H9 (cell line): ENCODE measurements at regions not wholly inside any gene's neighbourhood (a gene's known extent, or its start where the extent isn't known, plus 50 kb on each side); places are given as distances from the start of the nearest gene placed in this dataset.

Source experiments
- DNase-seq: peaks from one replicate; pipeline ENCODE4 v3.0.0-alpha.2; 2017
- H2AFZ ChIP-seq: one replicate; pipeline ENCODE4 v1.6.1; 2013; ENCODE audit warnings: mild to moderate bottlenecking, low read length, control low read depth, moderate library complexity
- H2AK5ac ChIP-seq: 2 replicates; pipeline ENCODE4 v1.6.1; 2013; ENCODE audit warnings: low read length, control low read depth, mixed read lengths; ENCODE audit not compliant: insufficient read length
- H2BK120ac ChIP-seq: one replicate; pipeline ENCODE4 v1.6.1; 2013; ENCODE audit warnings: low read depth, mild to moderate bottlenecking, low read length, control low read depth, inconsistent platforms; ENCODE audit not compliant: poor library complexity, severe bottlenecking
- H2BK12ac ChIP-seq: 2 replicates; pipeline ENCODE4 v1.6.1; 2013; ENCODE audit warnings: low read length, control low read depth, mixed read lengths, low read depth; ENCODE audit not compliant: insufficient read length
- H2BK15ac ChIP-seq: 2 replicates; pipeline ENCODE4 v1.6.1; 2013; ENCODE audit warnings: low read depth, low read length, control low read depth
- H2BK20ac ChIP-seq: one replicate; pipeline ENCODE4 v1.6.1; 2013; ENCODE audit warnings: low read depth, mild to moderate bottlenecking, low read length, control low read depth, inconsistent platforms; ENCODE audit not compliant: poor library complexity, severe bottlenecking
- H2BK5ac ChIP-seq: 2 replicates; pipeline ENCODE4 v1.6.1; 2013; ENCODE audit warnings: low read length, control low read depth, mixed read lengths; ENCODE audit not compliant: insufficient read length
- H3K14ac ChIP-seq: 2 replicates; pipeline ENCODE4 v1.6.1; 2013; ENCODE audit warnings: low read length, control low read depth; ENCODE audit not compliant: insufficient read depth
- H3K18ac ChIP-seq: 2 replicates; pipeline ENCODE4 v1.6.1; 2013; ENCODE audit warnings: low read depth, mild to moderate bottlenecking, mixed read lengths, low read length, control low read depth; ENCODE audit not compliant: insufficient read length
- H3K23ac ChIP-seq: 2 replicates; pipeline ENCODE4 v1.6.1; 2013; ENCODE audit warnings: low read length, control low read depth, mixed read lengths, low read depth; ENCODE audit not compliant: insufficient read length
- H3K23me2 ChIP-seq: 2 replicates; pipeline ENCODE4 v1.6.1; 2013; ENCODE audit warnings: low read depth, mild to moderate bottlenecking, mixed read lengths, low read length, control low read depth; ENCODE audit not compliant: insufficient read length, poor library complexity, severe bottlenecking
- H3K27ac ChIP-seq: 2 replicates; pipeline ENCODE4 v1.5.1; 2013; ENCODE audit warnings: low read length, control low read depth, mixed read lengths, low read depth; ENCODE audit not compliant: insufficient read length
- H3K27me3 ChIP-seq: 2 replicates; pipeline ENCODE4 v1.6.1; 2013; ENCODE audit warnings: low read length, control low read depth, inconsistent platforms; ENCODE audit not compliant: insufficient read depth
- H3K4ac ChIP-seq: 2 replicates; pipeline ENCODE4 v1.6.1; 2013; ENCODE audit warnings: low read depth, mild to moderate bottlenecking, control low read depth, inconsistent platforms, low read length, moderate library complexity
- H3K4me1 ChIP-seq: 2 replicates; pipeline ENCODE4 v1.6.1; 2013; ENCODE audit warnings: low read length, control low read depth, inconsistent platforms; ENCODE audit not compliant: insufficient read depth
- H3K4me2 ChIP-seq: 2 replicates; pipeline ENCODE4 v1.6.1; 2013; ENCODE audit warnings: low read length, control low read depth, mixed read lengths; ENCODE audit not compliant: insufficient read length, insufficient read depth
- H3K56ac ChIP-seq: 2 replicates; pipeline ENCODE4 v1.6.1; 2013; ENCODE audit warnings: low read depth, mild to moderate bottlenecking, mixed read lengths, low read length, control low read depth; ENCODE audit not compliant: insufficient read length
- H3K79me1 ChIP-seq: 2 replicates; pipeline ENCODE4 v1.6.1; 2013; ENCODE audit warnings: low read depth, mild to moderate bottlenecking, moderate library complexity, low read length, control low read depth, inconsistent platforms; ENCODE audit not compliant: insufficient read depth, poor library complexity, severe bottlenecking
- H3K79me2 ChIP-seq: 2 replicates; pipeline ENCODE4 v1.6.1; 2013; ENCODE audit warnings: low read length, control low read depth, inconsistent platforms; ENCODE audit not compliant: insufficient read depth
- H3K9ac ChIP-seq: 2 replicates; pipeline ENCODE4 v1.6.1; 2013; ENCODE audit warnings: low read length, control low read depth, mixed read lengths; ENCODE audit not compliant: insufficient read length; ENCODE audit errors: extremely low read depth
- H3K9me3 ChIP-seq: one replicate; pipeline ENCODE4 v1.6.1; 2013; ENCODE audit warnings: low read depth, low read length, inconsistent platforms; ENCODE audit not compliant: control insufficient read depth
- H3T11ph ChIP-seq: one replicate; pipeline ENCODE4 v1.6.1; 2013; ENCODE audit warnings: mild to moderate bottlenecking, low read length, control low read depth, inconsistent platforms
- H4K20me1 ChIP-seq: one replicate; pipeline ENCODE4 v1.6.1; 2013; ENCODE audit not compliant: control insufficient read depth, insufficient read length, insufficient read depth
- H4K5ac ChIP-seq: 2 replicates; pipeline ENCODE4 v1.6.1; 2013; ENCODE audit warnings: low read depth, mild to moderate bottlenecking, mixed read lengths, low read length, control low read depth; ENCODE audit not compliant: insufficient read length
- H4K8ac ChIP-seq: replicated peaks from 2 replicates; pipeline ENCODE4 v1.6.1; 2013; ENCODE audit warnings: low read length, control low read depth, mixed read lengths, low read depth; ENCODE audit not compliant: insufficient read length
- H4K91ac ChIP-seq: 2 replicates; pipeline ENCODE4 v1.6.1; 2013; ENCODE audit warnings: low read depth, mild to moderate bottlenecking, moderate library complexity, mixed read lengths, low read length, control low read depth; ENCODE audit not compliant: insufficient read length
- H3K27ac Mint-ChIP-seq, 3 experiments: 2 replicates in 2 of 3; 3 replicates in 1 of 3; pipeline ENCODE4 v1.8.0; 2020 to 2021; ENCODE audit warnings: mixed read lengths in 3 of 3, mild to moderate bottlenecking in 1 of 3, moderate library complexity in 1 of 3
- H3K27me3 Mint-ChIP-seq: 2 replicates; pipeline ENCODE4 v1.8.0; 2021; ENCODE audit warnings: low read depth, mild to moderate bottlenecking, moderate library complexity, mixed read lengths
- H3K36me3 Mint-ChIP-seq, 3 experiments: 2 replicates in 2 of 3; 3 replicates in 1 of 3; pipeline ENCODE4 v1.8.0; 2020 to 2021; ENCODE audit warnings: low read depth in 3 of 3, mixed read lengths in 3 of 3; ENCODE audit not compliant: insufficient read depth in 1 of 3
- H3K4me1 Mint-ChIP-seq, 2 experiments: 2 replicates each; pipeline ENCODE4 v1.8.0; 2020; ENCODE audit warnings: mixed read lengths in 2 of 2
- H3K4me3 Mint-ChIP-seq, 2 experiments: 2 replicates in 1 of 2; 3 replicates in 1 of 2; pipeline ENCODE4 v1.8.0; 2020 to 2021; ENCODE audit warnings: mild to moderate bottlenecking in 2 of 2, mixed read lengths in 2 of 2, moderate library complexity in 1 of 2
- H3K9me3 Mint-ChIP-seq, 2 experiments: 2 replicates in 1 of 2; 3 replicates in 1 of 2; pipeline ENCODE4 v1.8.0; 2020; ENCODE audit warnings: mild to moderate bottlenecking in 2 of 2, mixed read lengths in 2 of 2, moderate library complexity in 1 of 2
- CTCF ChIP-seq: fragments of 200-600 bp; sonication (generic); conservative IDR thresholded peaks from 3 replicates; pipeline ENCODE4 v1.8.0; 2021; ENCODE audit warnings: antibody characterized with exemption, mild to moderate bottlenecking
- WGBS: extraction: QIAGEN DNeasy Blood & Tissue Kit; methylation state at CpG from one replicate; pipeline ENCODE4 v1.1.7; 2013; ENCODE audit warnings: missing lambda C conversion rate, low lambda C conversion rate, mixed read lengths; ENCODE audit not compliant: insufficient read length; ENCODE audit errors: extremely low coverage; 5-methylcytosine and 5-hydroxymethylcytosine counted together

GRCh38 chr15:98386561-98386960 lies 261.8 kb upstream of the IGF1R start:
- no CpG with 5 or more reads among the region's 8 CpGs for WGBS
- no peaks in the 10 kb centered on the region for H3K4me1 ChIP-seq
- no peak overlapping the region for H3K18ac ChIP-seq
- H3K23me2 ChIP-seq: no peaks in the 10 kb centered on the region
- no peak overlapping the region for H3K4me3 Mint-ChIP-seq
- no peaks in the 10 kb centered on the region for H3K9me3 Mint-ChIP-seq
- H2BK12ac ChIP-seq: no peak overlapping the region
- no peaks in the 10 kb centered on the region for H3K36me3 Mint-ChIP-seq
- H4K5ac ChIP-seq: no peak overlapping the region
- no peak overlapping the region for H4K8ac ChIP-seq
- no peak overlapping the region for H2BK5ac ChIP-seq
- no peaks in the 10 kb centered on the region for H4K20me1 ChIP-seq
- no peak overlapping the region for H2AFZ ChIP-seq
- H3K4ac ChIP-seq: no peak overlapping the region
- TF ChIP-seq CTCF: no peak
- no peak overlapping the region for H3T11ph ChIP-seq
- no peaks in the 10 kb centered on the region for H3K79me1 ChIP-seq
- H3K79me2 ChIP-seq: no peaks in the 10 kb centered on the region
- H3K4me2 ChIP-seq: no peak overlapping the region
- H3K14ac ChIP-seq: no peak overlapping the region
- H3K27me3 Mint-ChIP-seq: peaks cover 3% of the 10 kb centered on the region; the same call in 1 of the 2 replicates
- no peak overlapping the region for H3K9ac ChIP-seq
- no peak overlapping the region for H2BK20ac ChIP-seq
- H4K91ac ChIP-seq: no peak overlapping the region
- H3K27me3 ChIP-seq: no peaks in the 10 kb centered on the region
- no peaks in the 10 kb centered on the region for H3K9me3 ChIP-seq
- no peak overlapping the region for H3K23ac ChIP-seq
- H3K27ac Mint-ChIP-seq: peak overlapping the region in 1 of 3 experiments; percentile 62; a peak in 1 of 7 replicates
- peaks cover 12 to 14% of the 10 kb centered on the region in 2 experiments for H3K4me1 Mint-ChIP-seq
- no peak overlapping the region for H3K27ac ChIP-seq
- no peak overlapping the region for H2BK120ac ChIP-seq
- H2AK5ac ChIP-seq: no peak overlapping the region
- H2BK15ac ChIP-seq: no peak overlapping the region
- no peak overlapping the region for H3K56ac ChIP-seq
- DNase-seq: no peak
